HG02623 (cell line): ENCODE measurements at regions not wholly inside any gene's neighbourhood (a gene's known extent, or its start where the extent isn't known, plus 50 kb on each side); places are given as distances from the start of the nearest gene placed in this dataset.

Experiments
- ATAC-seq: cut with Tn5 transposase; IDR thresholded peaks from one replicate; pipeline ENCODE4 v1.9.1; 2021; ENCODE audit warnings: moderate library complexity; ENCODE audit not compliant: unreplicated experiment

GRCh38 chr1:208923946-208924720 is 659.4 kb upstream of the CAMK1G start:
- no peak for ATAC-seq

- ATAC-seq, result no peak
Observed at GRCh38 chr1:208924928-208925327, 658.6 kb upstream of the CAMK1G start.

GRCh38 chr1:208928349-208929010 is 655.0 kb upstream of the CAMK1G start:
- no peak for ATAC-seq

GRCh38 chr1:208929575-208929974 is 653.9 kb upstream of the CAMK1G start:
- ATAC-seq, result no peak

GRCh38 chr1:208931936-208932335 is 651.6 kb upstream of the CAMK1G start:
- no peak for ATAC-seq

- ATAC-seq, result no peak
Observed at GRCh38 chr1:208933984-208934525, 649.5 kb upstream of the CAMK1G start.

- ATAC-seq, result no peak
Observed at GRCh38 chr1:208934933-208935332, 648.6 kb upstream of the CAMK1G start.

- no peak for ATAC-seq
Observed at GRCh38 chr1:208935517-208936187, 647.9 kb upstream of the CAMK1G start.

- no peak for ATAC-seq
Observed at GRCh38 chr1:208939537-208940085, 643.9 kb upstream of the CAMK1G start.

- no peak for ATAC-seq
Observed at GRCh38 chr1:208942394-208943130, 641.0 kb upstream of the CAMK1G start.

GRCh38 chr1:208943291-208943690 is 640.2 kb upstream of the CAMK1G start:
- ATAC-seq, result no peak

GRCh38 chr1:208944981-208945451 is 638.5 kb upstream of the CAMK1G start:
- no peak for ATAC-seq

GRCh38 chr1:208950206-208950605 is 633.3 kb upstream of the CAMK1G start:
- no peak for ATAC-seq

- no peak for ATAC-seq
Observed at GRCh38 chr1:208951026-208951525, 632.4 kb upstream of the CAMK1G start.

GRCh38 chr1:208951908-208952307 is 631.6 kb upstream of the CAMK1G start:
- ATAC-seq, result no peak

- ATAC-seq, result no peak
Observed at GRCh38 chr1:208962867-208963266, 620.6 kb upstream of the CAMK1G start.

- ATAC-seq, result no peak
Observed at GRCh38 chr1:208965351-208965750, 618.2 kb upstream of the CAMK1G start.

GRCh38 chr1:208967334-208967733 is 616.2 kb upstream of the CAMK1G start:
- ATAC-seq, result no peak

- ATAC-seq, result no peak
Observed at GRCh38 chr1:208974717-208975116, 608.8 kb upstream of the CAMK1G start.

- ATAC-seq, result no peak
Observed at GRCh38 chr1:208975456-208975855, 608.1 kb upstream of the CAMK1G start.
